Skin of body (tissue), 1 donor: ENCODE measurements at regions not wholly inside any gene's neighbourhood (a gene's known extent, or its start where the extent isn't known, plus 50 kb on each side); places are given as distances from the start of the nearest gene placed in this dataset.
"Not testable (repeated sequence)": the region's sequence is repeated elsewhere in the genome, so short reads cannot be mapped to it uniquely, and the experiment has no call there.

ENCODE experiments used
- DNase-seq: peaks from one replicate; lab custom pipeline; 2025; lab: John Stamatoyannopoulos, UW

GRCh38 chr2:186181625-186182024 is 304.4 kb upstream of the ZC3H15 start:
- DNase-seq, result no peak

- DNase-seq, result not testable (repeated sequence)
These were observed 303.7 kb upstream of the ZC3H15 start for GRCh38 chr2:186182366-186182765.

GRCh38 chr2:186183406-186183805 is 302.7 kb upstream of the ZC3H15 start:
- DNase-seq, result no peak

- no peak for DNase-seq
These were observed 298.2 kb upstream of the ZC3H15 start for GRCh38 chr2:186187854-186188253.

GRCh38 chr2:186189816-186190215 is 296.2 kb upstream of the ZC3H15 start:
- no peak for DNase-seq

- DNase-seq, result peak; percentile 28
These were observed 290.4 kb upstream of the ZC3H15 start for GRCh38 chr2:186195696-186196095.

GRCh38 chr2:186197955-186198354 is 288.1 kb upstream of the ZC3H15 start:
- no peak for DNase-seq

- no peak for DNase-seq
These were observed 287.0 kb upstream of the ZC3H15 start for GRCh38 chr2:186199029-186199428.

- no peak for DNase-seq
These were observed 284.7 kb upstream of the ZC3H15 start for GRCh38 chr2:186201371-186201770.

- DNase-seq, result peak; percentile 70
These were observed 280.7 kb upstream of the ZC3H15 start for GRCh38 chr2:186205254-186205911.

- no peak for DNase-seq
These were observed 276.5 kb upstream of the ZC3H15 start for GRCh38 chr2:186209532-186209931.

GRCh38 chr2:186220409-186220808 is 265.7 kb upstream of the ZC3H15 start:
- DNase-seq, result no peak

- DNase-seq, result no peak
These were observed 256.8 kb upstream of the ZC3H15 start for GRCh38 chr2:186229265-186229664.

- DNase-seq, result no peak
These were observed 244.2 kb upstream of the ZC3H15 start for GRCh38 chr2:186241874-186242273.

- no peak for DNase-seq
These were observed 231.3 kb upstream of the ZC3H15 start for GRCh38 chr2:186254759-186255158.

- peak; percentile 0 for DNase-seq
These were observed 230.2 kb upstream of the ZC3H15 start for GRCh38 chr2:186255823-186256222.

- DNase-seq, result peak; percentile 60
These were observed 229.5 kb upstream of the ZC3H15 start for GRCh38 chr2:186256540-186256939.

- DNase-seq, result no peak
These were observed 222.3 kb upstream of the ZC3H15 start for GRCh38 chr2:186263673-186264250.

GRCh38 chr2:186269536-186269935 is 216.5 kb upstream of the ZC3H15 start:
- DNase-seq, result no peak

- no peak for DNase-seq
These were observed 212.1 kb upstream of the ZC3H15 start for GRCh38 chr2:186273953-186274352.

- DNase-seq, result no peak
These were observed 211.0 kb upstream of the ZC3H15 start for GRCh38 chr2:186274936-186275575.

- no peak for DNase-seq
These were observed 209.2 kb upstream of the ZC3H15 start for GRCh38 chr2:186276909-186277308.

GRCh38 chr2:186281726-186282125 is 204.3 kb upstream of the ZC3H15 start:
- no peak for DNase-seq
